ENCODE measurements at regions not wholly inside any gene's neighbourhood (a gene's known extent, or its start where the extent isn't known, plus 50 kb on each side); places are given as distances from the start of the nearest gene placed in this dataset.
"Not testable (repeated sequence)": the region's sequence is repeated elsewhere in the genome, so short reads cannot be mapped to it uniquely, and the experiment has no call there.

- DNase-seq: no peak
These were observed 469.5 kb upstream of the PIK3R1 start for GRCh38 chr5:67746103-67746502.

DNA sequence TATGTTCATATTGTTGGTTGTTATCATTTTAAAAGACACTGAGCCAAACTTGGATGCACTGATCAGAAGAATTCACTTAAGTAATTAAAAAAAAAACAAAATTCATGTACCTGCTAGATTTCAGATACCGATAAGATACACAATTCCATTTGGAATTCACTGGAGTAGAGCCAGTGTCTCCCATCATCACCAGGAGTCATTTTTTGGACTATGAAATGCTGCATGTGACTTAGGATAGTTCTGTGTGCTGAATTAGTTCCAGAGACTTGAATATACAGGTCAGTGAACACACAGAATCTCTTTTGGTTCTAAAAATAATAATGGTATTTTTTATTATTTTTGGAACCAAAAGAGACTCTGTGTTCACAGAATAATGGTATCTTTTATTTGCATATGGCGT lies 482.6 kb upstream of the PIK3R1 start:
- no peak for DNase-seq

- DNase-seq: no peak
These were observed 483.1 kb upstream of the PIK3R1 start for GRCh38 chr5:67732471-67732870.

DNA sequence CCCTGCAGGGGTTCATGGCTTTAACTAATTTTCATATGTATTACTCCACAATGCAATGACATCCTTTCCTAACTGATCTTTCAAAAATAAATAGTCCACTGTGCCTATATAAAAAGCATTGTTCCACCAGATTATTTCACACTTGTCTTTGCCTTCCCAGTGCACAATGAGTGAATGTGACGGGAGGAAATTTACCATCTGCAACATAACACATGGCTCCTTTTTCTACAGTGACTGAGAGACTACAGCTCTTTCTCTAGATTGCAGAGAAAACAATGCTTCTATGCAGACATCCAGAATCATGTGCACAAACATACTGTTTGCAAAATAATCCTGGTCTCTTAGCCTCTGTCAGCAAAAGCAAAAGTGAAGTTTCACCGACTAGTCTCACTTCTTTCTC lies 483.7 kb upstream of the PIK3R1 start:
- DNase-seq: peak; percentile 23

DNA sequence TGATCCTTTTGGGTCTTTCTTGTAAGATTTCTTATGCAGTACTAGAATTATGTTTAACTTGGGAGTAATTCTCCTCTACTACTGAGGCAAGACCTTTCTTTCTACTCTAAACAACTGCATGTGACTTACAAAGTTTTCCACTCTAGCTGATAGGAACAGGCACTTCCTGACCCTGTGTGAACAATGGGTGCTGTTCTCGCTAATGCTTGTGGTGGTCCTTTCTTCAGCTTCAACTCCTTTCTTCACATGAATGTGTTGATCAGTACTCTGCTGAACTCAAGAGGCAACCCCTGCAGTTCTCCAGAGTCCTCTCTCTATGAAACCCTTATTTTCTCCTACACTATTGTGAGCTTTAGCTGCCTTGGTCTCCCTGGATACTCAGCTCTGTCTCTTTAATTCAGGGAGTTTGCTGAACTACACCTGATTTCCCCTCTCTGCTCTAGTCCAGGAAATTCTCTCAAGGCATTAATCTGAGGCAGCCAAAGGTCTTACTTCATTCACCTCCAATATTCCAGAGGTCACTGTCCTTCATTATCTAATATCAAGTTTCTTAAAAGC lies 484.6 kb upstream of the PIK3R1 start:
- no peak for DNase-seq

DNA sequence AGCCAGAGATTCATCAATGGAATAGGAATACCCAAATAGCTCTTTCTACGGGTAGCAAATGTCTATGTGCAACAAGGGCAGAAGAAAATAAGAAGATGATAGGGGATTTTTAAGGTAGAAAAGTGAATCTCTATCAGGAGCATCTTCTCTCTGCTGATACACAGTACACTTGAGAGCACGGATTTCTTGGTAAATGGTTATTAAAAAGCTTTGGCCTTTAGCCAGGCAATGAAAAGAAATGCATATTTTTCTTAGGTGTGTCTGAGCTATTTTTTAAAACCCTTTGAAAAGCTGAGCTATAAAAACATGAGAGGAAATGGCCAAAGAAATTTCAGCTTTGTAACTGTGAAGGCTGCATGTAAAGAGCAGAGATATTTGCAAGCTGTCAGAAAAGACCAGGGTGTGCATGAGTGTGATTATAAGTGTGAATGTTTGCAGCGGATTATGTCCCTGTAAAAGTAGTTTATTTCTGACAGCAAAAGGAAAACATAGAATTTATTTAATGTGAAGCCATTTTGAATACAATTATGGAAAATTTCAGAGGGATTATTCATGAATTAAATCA lies 487.1 kb upstream of the PIK3R1 start:
- no peak for DNase-seq

- peak; percentile 18 for DNase-seq
These were observed 490.0 kb upstream of the PIK3R1 start for GRCh38 chr5:67725604-67726003.

DNA sequence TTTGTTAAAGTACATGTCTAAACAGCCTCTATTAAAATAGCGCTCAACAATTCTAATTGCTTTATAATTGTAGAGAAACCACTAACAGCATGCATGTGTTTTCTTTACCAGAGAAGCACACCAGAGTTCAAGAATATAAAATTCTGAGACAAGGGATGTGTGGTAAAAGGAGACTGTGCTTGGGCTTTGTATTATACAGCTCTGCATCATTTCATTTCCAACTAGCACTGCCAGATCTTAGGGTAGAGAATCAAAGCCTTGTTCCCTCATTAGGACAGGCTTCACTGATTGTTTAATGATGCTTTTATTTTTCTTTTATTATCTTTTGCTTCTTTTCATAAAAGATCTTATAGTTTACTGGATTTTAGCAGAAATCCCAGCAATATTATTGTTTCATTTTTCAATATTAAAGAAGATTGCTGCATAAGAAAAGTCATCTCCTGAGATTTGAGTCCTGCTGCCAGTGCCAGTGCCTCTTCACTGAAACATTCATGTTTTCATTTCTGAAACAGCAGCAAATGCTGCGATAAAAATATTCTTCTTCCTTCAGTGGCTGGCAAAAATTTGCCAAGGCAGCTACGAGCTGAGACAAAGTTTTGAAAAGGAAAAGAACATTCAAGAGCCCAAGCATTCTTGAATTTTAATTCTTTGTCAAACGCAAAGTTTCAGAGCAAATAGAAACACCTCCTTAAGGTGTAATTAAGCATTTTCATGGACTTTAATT lies 491.0 kb upstream of the PIK3R1 start:
- no peak for DNase-seq

DNA sequence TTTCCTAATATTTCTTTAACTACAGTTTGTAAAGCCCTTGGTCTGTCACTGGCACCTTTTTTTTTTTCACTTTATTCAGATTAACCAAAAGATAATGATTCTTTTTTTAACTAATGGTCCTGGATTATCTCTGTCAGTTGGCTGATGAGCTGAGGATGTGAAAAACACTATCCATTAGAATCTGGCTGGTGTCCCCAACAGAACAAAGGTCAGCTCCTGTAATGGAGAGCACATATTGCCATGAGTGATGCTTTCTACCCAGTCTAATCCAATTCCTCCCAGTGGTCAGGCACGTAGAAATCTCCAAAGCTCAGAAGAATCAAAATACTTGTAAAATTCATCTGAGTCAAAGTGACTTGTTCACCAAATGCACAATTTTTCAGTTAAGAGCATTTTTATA lies 491.7 kb upstream of the PIK3R1 start:
- DNase-seq: no peak

GRCh38 chr5:67722582-67722981 lies 493.0 kb upstream of the PIK3R1 start:
- not testable (repeated sequence) for DNase-seq

- no peak for DNase-seq
These were observed 495.3 kb upstream of the PIK3R1 start for GRCh38 chr5:67720162-67720772.

DNA sequence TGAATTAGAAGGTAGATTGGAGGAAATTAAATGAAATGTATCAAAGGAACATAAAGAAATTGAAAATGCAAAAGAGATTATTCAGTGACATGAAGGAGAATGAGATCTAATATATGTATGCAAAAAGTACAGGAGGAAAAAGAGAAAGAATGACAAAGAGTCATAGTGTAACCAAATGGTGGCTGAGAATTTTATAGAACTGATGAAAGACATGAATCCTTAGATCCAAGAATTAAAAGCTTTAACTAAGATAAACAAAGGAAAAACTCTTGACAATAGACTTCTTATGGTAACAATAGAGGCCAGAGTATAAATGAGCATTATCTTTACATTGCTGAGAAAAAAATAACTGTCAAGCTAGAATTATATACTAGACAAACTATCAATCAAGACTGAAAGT lies 505.4 kb upstream of the CD180 start:
- DNase-seq: no peak

GRCh38 chr5:67699560-67699959 lies 503.0 kb upstream of the CD180 start:
- no peak for DNase-seq

- DNase-seq: no peak
These were observed 499.8 kb upstream of the CD180 start for GRCh38 chr5:67696446-67696845.

DNA sequence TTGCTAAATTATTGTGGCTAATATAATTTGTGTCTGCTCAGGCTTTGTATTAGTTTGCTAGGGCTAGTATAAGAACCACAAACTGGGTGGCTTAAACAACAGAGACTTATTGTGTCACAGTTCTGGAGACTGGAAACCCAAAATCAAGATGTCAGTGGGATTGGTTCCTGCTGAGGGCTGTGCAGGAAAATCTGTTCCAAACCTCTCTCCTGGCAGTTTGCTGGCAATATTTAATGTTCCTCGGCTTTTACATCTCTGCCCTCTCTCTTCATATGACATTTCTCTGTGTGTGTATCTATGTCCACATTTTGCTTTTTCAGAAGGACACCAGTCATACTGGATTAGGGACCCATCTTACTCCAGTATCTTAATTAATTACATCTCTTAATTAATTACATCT lies 498.8 kb upstream of the CD180 start:
- DNase-seq: no peak

DNA sequence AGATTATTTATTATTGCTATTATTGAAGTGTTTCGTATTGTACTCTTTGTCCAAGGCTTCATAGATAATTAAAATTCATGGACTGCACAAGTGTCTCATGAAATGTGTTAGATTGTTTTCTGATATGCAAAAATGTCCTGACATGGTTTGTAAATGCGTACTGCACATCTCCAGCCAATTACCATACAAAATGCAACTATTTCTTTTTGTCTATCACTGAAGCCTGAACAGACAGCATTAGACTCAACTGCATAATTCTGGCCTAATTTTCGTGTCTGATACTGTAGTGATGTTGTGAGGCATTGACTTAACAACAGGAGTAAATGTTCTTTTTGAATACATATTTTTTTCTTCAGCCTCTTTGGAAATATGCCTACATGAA lies 498.2 kb upstream of the CD180 start:
- no peak for DNase-seq

- DNase-seq: no peak
These were observed 497.6 kb upstream of the CD180 start for GRCh38 chr5:67693956-67694809.

- no peak for DNase-seq
These were observed 490.1 kb upstream of the CD180 start for GRCh38 chr5:67686746-67687145.

GRCh38 chr5:67681703-67682102 lies 485.1 kb upstream of the CD180 start:
- DNase-seq: no peak

- no peak for DNase-seq
These were observed 483.5 kb upstream of the CD180 start for GRCh38 chr5:67680099-67680498.

DNA sequence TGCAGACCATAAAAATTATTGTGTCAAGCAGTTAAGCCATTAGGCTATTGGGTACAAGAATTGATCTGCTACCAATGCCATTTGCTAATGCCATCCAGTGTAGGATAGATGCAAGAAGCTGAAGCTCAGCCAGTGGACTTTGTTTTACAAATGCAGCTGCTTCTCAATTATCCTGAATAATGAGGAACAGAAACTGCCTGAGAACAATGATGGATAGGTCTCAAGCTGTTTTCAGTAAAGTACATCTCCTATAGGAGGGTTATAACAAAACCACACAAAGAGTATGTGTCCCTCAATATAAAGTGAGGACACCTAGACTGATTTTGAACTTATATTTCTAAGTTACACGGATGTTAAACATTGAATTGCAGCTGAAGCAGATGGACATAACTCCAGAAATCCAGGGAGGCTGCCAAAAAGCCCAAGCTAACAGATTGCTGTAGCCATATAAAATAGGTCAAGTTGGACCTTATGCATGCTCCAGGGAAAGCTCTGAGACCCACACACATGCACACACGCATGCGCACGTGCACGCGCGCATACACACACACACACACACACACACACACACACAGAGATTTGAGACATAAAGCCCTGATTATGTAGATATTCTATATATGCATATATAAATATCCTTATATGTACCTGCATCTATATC lies 482.7 kb upstream of the CD180 start:
- no peak for DNase-seq

DNA sequence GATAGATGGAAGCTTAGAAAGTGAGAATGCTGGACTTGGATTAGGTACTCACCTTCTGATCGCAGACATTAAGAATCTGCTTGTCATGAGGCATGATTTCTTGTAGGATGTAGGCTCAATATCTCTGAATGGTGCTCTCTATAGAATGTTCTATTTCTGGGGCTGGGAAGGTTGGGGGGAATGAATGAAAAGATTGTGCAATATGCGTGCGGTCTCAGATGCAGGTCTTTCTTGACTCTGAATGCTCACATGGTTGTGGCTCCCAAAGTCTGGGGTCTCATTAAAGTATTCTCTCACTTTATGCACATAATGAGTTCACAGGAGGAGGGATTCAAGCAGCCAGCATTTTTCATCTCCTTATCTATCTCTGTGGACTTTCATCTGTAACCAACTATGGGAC lies 482.0 kb upstream of the CD180 start:
- DNase-seq: no peak
